ENCODE measurements at regions not wholly inside any gene's neighbourhood (a gene's known extent, or its start where the extent isn't known, plus 50 kb on each side); places are given as distances from the start of the nearest gene placed in this dataset.
A peak's percentile ranks its signal among the peaks of the same experiment; 100 is the strongest.

GRCh38 chr10:107433605-107434004, 269.1 kb upstream of the SORCS1 start:
- DNase-seq (ENCODE audit: insufficient read length, low spot score) (no peak), FAIRE-seq (peak; percentile 5)
- TF ChIP-seq POLR2AphosphoS5 (IDR thresholded peaks at IDR 0.05; ENCODE audit: low read depth, low read length): no peak
- no peak for TF ChIP-seq POU2F2 (IDR thresholded peaks at IDR 0.05; ENCODE audit: low read depth, low read length)
- no peak for TF ChIP-seq PAX5 (IDR thresholded peaks at IDR 0.05; ENCODE audit: insufficient read depth, low read length, severe bottlenecking)
- TF ChIP-seq SPI1 (IDR thresholded peaks at IDR 0.05; ENCODE audit: low read depth, low read length): no peak
- no peak for TF ChIP-seq POLR2A (IDR thresholded peaks at IDR 0.05; ENCODE audit: low read depth, low read length)
- no peak for TF ChIP-seq TAF1 (IDR thresholded peaks at IDR 0.05; ENCODE audit: low read depth, low read length)

- TF ChIP-seq SPI1 (IDR thresholded peaks at IDR 0.05; ENCODE audit: low read depth, low read length): no peak
- no peak for TF ChIP-seq POLR2A (IDR thresholded peaks at IDR 0.05; ENCODE audit: low read depth, low read length)
- TF ChIP-seq TAF1 (IDR thresholded peaks at IDR 0.05; ENCODE audit: low read depth, low read length): no peak
- no peak for TF ChIP-seq POU2F2 (IDR thresholded peaks at IDR 0.05; ENCODE audit: low read depth, low read length)
- TF ChIP-seq PAX5 (IDR thresholded peaks at IDR 0.05; ENCODE audit: insufficient read depth, low read length, severe bottlenecking): no peak
- FAIRE-seq (peak; percentile 9), DNase-seq (ENCODE audit: insufficient read length, low spot score) (no peak)
Measured at GRCh38 chr10:107430446-107430845, 265.9 kb upstream of the SORCS1 start.

GRCh38 chr10:107427016-107427415, 262.5 kb upstream of the SORCS1 start:
- no peak for TF ChIP-seq POLR2A (IDR thresholded peaks at IDR 0.05; ENCODE audit: low read depth, low read length)
- TF ChIP-seq POLR2AphosphoS5 (IDR thresholded peaks at IDR 0.05; ENCODE audit: low read depth, low read length): no peak
- TF ChIP-seq TAF1 (IDR thresholded peaks at IDR 0.05; ENCODE audit: low read depth, low read length): no peak
- TF ChIP-seq POU2F2 (IDR thresholded peaks at IDR 0.05; ENCODE audit: low read depth, low read length): no peak
- no peak for TF ChIP-seq PAX5 (IDR thresholded peaks at IDR 0.05; ENCODE audit: insufficient read depth, low read length, severe bottlenecking)
- TF ChIP-seq SPI1 (IDR thresholded peaks at IDR 0.05; ENCODE audit: low read depth, low read length): no peak
- no peak for FAIRE-seq
- DNase-seq (ENCODE audit: insufficient read length, low spot score): no peak

- TF ChIP-seq SPI1 (IDR thresholded peaks at IDR 0.05; ENCODE audit: low read depth, low read length): no peak
- no peak for TF ChIP-seq PAX5 (IDR thresholded peaks at IDR 0.05; ENCODE audit: insufficient read depth, low read length, severe bottlenecking)
- TF ChIP-seq POLR2A (IDR thresholded peaks at IDR 0.05; ENCODE audit: low read depth, low read length): no peak
- TF ChIP-seq POLR2AphosphoS5 (IDR thresholded peaks at IDR 0.05; ENCODE audit: low read depth, low read length): no peak
- no peak for TF ChIP-seq TAF1 (IDR thresholded peaks at IDR 0.05; ENCODE audit: low read depth, low read length)
- TF ChIP-seq POU2F2 (IDR thresholded peaks at IDR 0.05; ENCODE audit: low read depth, low read length): no peak
- FAIRE-seq: peak; percentile 86
- DNase-seq (ENCODE audit: insufficient read length, low spot score): no peak
Measured at GRCh38 chr10:107425931-107426553, 261.5 kb upstream of the SORCS1 start.

GRCh38 chr10:107424628-107425027, 260.1 kb upstream of the SORCS1 start:
- FAIRE-seq: no peak
- DNase-seq (ENCODE audit: insufficient read length, low spot score): no peak
- TF ChIP-seq PAX5 (IDR thresholded peaks at IDR 0.05; ENCODE audit: insufficient read depth, low read length, severe bottlenecking) (no peak), POU2F2 (IDR thresholded peaks at IDR 0.05; ENCODE audit: low read depth, low read length) (no peak), POLR2A (IDR thresholded peaks at IDR 0.05; ENCODE audit: low read depth, low read length) (no peak)

- no peak for FAIRE-seq
- no peak for DNase-seq (ENCODE audit: insufficient read length, low spot score)
- no peak for TF ChIP-seq POLR2AphosphoS5 (IDR thresholded peaks at IDR 0.05; ENCODE audit: low read depth, low read length)
- TF ChIP-seq TAF1 (IDR thresholded peaks at IDR 0.05; ENCODE audit: low read depth, low read length): no peak
- TF ChIP-seq POLR2A (IDR thresholded peaks at IDR 0.05; ENCODE audit: low read depth, low read length): no peak
- no peak for TF ChIP-seq POU2F2 (IDR thresholded peaks at IDR 0.05; ENCODE audit: low read depth, low read length)
- no peak for TF ChIP-seq PAX5 (IDR thresholded peaks at IDR 0.05; ENCODE audit: insufficient read depth, low read length, severe bottlenecking)
- no peak for TF ChIP-seq SPI1 (IDR thresholded peaks at IDR 0.05; ENCODE audit: low read depth, low read length)
Measured at GRCh38 chr10:107423903-107424302, 259.4 kb upstream of the SORCS1 start.

GRCh38 chr10:107422681-107423080, 258.2 kb upstream of the SORCS1 start:
- TF ChIP-seq SPI1 (IDR thresholded peaks at IDR 0.05; ENCODE audit: low read depth, low read length): no peak
- no peak for TF ChIP-seq POU2F2 (IDR thresholded peaks at IDR 0.05; ENCODE audit: low read depth, low read length)
- TF ChIP-seq POLR2AphosphoS5 (IDR thresholded peaks at IDR 0.05; ENCODE audit: low read depth, low read length): no peak
- no peak for TF ChIP-seq POLR2A (IDR thresholded peaks at IDR 0.05; ENCODE audit: low read depth, low read length)
- no peak for TF ChIP-seq TAF1 (IDR thresholded peaks at IDR 0.05; ENCODE audit: low read depth, low read length)

GRCh38 chr10:107420196-107420595, 255.7 kb upstream of the SORCS1 start:
- no peak for DNase-seq (ENCODE audit: insufficient read length, low spot score)
- no peak for FAIRE-seq
- TF ChIP-seq PAX5 (IDR thresholded peaks at IDR 0.05; ENCODE audit: insufficient read depth, low read length, severe bottlenecking) (no peak), SPI1 (IDR thresholded peaks at IDR 0.05; ENCODE audit: low read depth, low read length) (no peak), POLR2AphosphoS5 (IDR thresholded peaks at IDR 0.05; ENCODE audit: low read depth, low read length) (no peak), POU2F2 (IDR thresholded peaks at IDR 0.05; ENCODE audit: low read depth, low read length) (no peak), TAF1 (IDR thresholded peaks at IDR 0.05; ENCODE audit: low read depth, low read length) (no peak), POLR2A (IDR thresholded peaks at IDR 0.05; ENCODE audit: low read depth, low read length) (no peak)

More at GRCh38 chr10:107422681-107423080, 258.2 kb upstream of the SORCS1 start:
- no peak for DNase-seq (ENCODE audit: insufficient read length, low spot score)
- FAIRE-seq: no peak

GRCh38 chr10:107418085-107418806, 253.7 kb upstream of the SORCS1 start:
- TF ChIP-seq POU2F2 (IDR thresholded peaks at IDR 0.05; ENCODE audit: low read depth, low read length): no peak
- no peak for TF ChIP-seq POLR2AphosphoS5 (IDR thresholded peaks at IDR 0.05; ENCODE audit: low read depth, low read length)
- no peak for TF ChIP-seq SPI1 (IDR thresholded peaks at IDR 0.05; ENCODE audit: low read depth, low read length)
- no peak for TF ChIP-seq POLR2A (IDR thresholded peaks at IDR 0.05; ENCODE audit: low read depth, low read length)
- no peak for TF ChIP-seq PAX5 (IDR thresholded peaks at IDR 0.05; ENCODE audit: insufficient read depth, low read length, severe bottlenecking)
- TF ChIP-seq TAF1 (IDR thresholded peaks at IDR 0.05; ENCODE audit: low read depth, low read length): no peak; the same call in 1 of the 2 replicates
- no peak for DNase-seq (ENCODE audit: insufficient read length, low spot score)
- FAIRE-seq: peak; percentile 62
